Smooth muscle cell (in vitro differentiated cells): ENCODE measurements at regions not wholly inside any gene's neighbourhood (a gene's known extent, or its start where the extent isn't known, plus 50 kb on each side); places are given as distances from the start of the nearest gene placed in this dataset.

ENCODE experiments used
- DNase-seq: peaks from one replicate; lab custom pipeline; 2025; ENCODE audit not compliant: unreplicated experiment; lab: John Stamatoyannopoulos, UW
- H2AFZ ChIP-seq: fragments of 200-600 bp; sonication (generic); 2 replicates; pipeline ENCODE4 v1.6.0; 2016; ENCODE audit warnings: antibody characterized with exemption, low read depth, mild to moderate bottlenecking
- H3F3A ChIP-seq: fragments of 200-600 bp; sonication (generic); 2 replicates; pipeline ENCODE4 v1.6.0; 2017; ENCODE audit warnings: antibody characterized with exemption, low read depth
- H3K27ac ChIP-seq: fragments of 200-600 bp; sonication (generic); 2 replicates; pipeline ENCODE4 v1.5.1; 2016; ENCODE audit warnings: low read depth, mild to moderate bottlenecking
- H3K27me3 ChIP-seq: fragments of 200-600 bp; sonication (generic); 2 replicates; pipeline ENCODE4 v1.6.1; 2016; ENCODE audit warnings: low read depth, mild to moderate bottlenecking
- H3K36me3 ChIP-seq: fragments of 200-600 bp; sonication (generic); 2 replicates; pipeline ENCODE4 v1.5.1; 2016; ENCODE audit warnings: low read depth
- H3K4me1 ChIP-seq: fragments of 200-600 bp; sonication (generic); 2 replicates; pipeline ENCODE4 v1.5.1; 2016; ENCODE audit warnings: low read depth
- H3K4me2 ChIP-seq: fragments of 200-600 bp; sonication (generic); 2 replicates; pipeline ENCODE4 v1.6.0; 2016; ENCODE audit warnings: mild to moderate bottlenecking
- H3K4me3 ChIP-seq: fragments of 200-600 bp; sonication (generic); 2 replicates; pipeline ENCODE4 v1.5.1; 2016; ENCODE audit warnings: mild to moderate bottlenecking
- H3K79me2 ChIP-seq: fragments of 200-600 bp; sonication (generic); 2 replicates; pipeline ENCODE4 v1.6.0; 2016; ENCODE audit warnings: low read depth, mild to moderate bottlenecking
- H3K9ac ChIP-seq: fragments of 200-600 bp; sonication (generic); 2 replicates; pipeline ENCODE4 v1.6.0; 2016; ENCODE audit warnings: low read depth
- H3K9me3 ChIP-seq: fragments of 200-600 bp; sonication (generic); replicated peaks from 2 replicates; pipeline ENCODE4 v1.5.1; 2016; ENCODE audit warnings: low read depth
- H4K20me1 ChIP-seq: fragments of 200-600 bp; sonication (generic); 2 replicates; pipeline ENCODE4 v1.6.0; 2016; ENCODE audit warnings: low read depth
- CTCF ChIP-seq: fragments of 200-600 bp; sonication (generic); IDR thresholded peaks from 2 replicates; pipeline ENCODE4 v1.5.1; 2017; ENCODE audit warnings: borderline replicate concordance, mild to moderate bottlenecking, antibody characterized with exemption; ENCODE audit not compliant: insufficient read depth, poor library complexity, severe bottlenecking
- WGBS: methylation state at CpG from one replicate; pipeline ENCODE4 v1.1.7; 2016; ENCODE audit warnings: low lambda C conversion rate; 5-methylcytosine and 5-hydroxymethylcytosine counted together

GRCh38 chr12:89262855-89263552 lies 89.3 kb downstream of the DUSP6 start:
- Histone ChIP-seq H3K9me3 (no peaks in the 10 kb centered on the region), H2AFZ (no peak overlapping the region), H3K27ac (no peak overlapping the region), H3K27me3 (no peaks in the 10 kb centered on the region), H3K9ac (no peak overlapping the region), H3K79me2 (no peaks in the 10 kb centered on the region), H3K4me1 (peaks cover 3% of the 10 kb centered on the region), H3K4me3 (no peak overlapping the region), H4K20me1 (no peaks in the 10 kb centered on the region), H3K36me3 (no peaks in the 10 kb centered on the region), H3K4me2 (no peak overlapping the region), H3F3A (no peaks in the 10 kb centered on the region)
- 95% methylated on average over 2 of the region's 2 CpGs for WGBS
- no peak for DNase-seq
- TF ChIP-seq CTCF = no peak

GRCh38 chr12:89261982-89262381 lies 90.3 kb downstream of the DUSP6 start:
- no peak for DNase-seq
- Histone ChIP-seq H3K27ac (no peak overlapping the region), H2AFZ (no peak overlapping the region), H3F3A (no peaks in the 10 kb centered on the region), H3K4me3 (no peak overlapping the region), H3K4me2 (no peak overlapping the region), H3K4me1 (no peaks in the 10 kb centered on the region), H3K36me3 (no peaks in the 10 kb centered on the region), H3K9ac (no peak overlapping the region), H3K27me3 (no peaks in the 10 kb centered on the region), H3K9me3 (no peaks in the 10 kb centered on the region), H3K79me2 (no peaks in the 10 kb centered on the region), H4K20me1 (no peaks in the 10 kb centered on the region)
- WGBS = 70% methylated on average over 4 of the region's 4 CpGs
- TF ChIP-seq CTCF = no peak

GRCh38 chr12:89260841-89261637 lies 91.3 kb downstream of the DUSP6 start:
- Histone ChIP-seq H3K4me1 (no peaks in the 10 kb centered on the region), H3K79me2 (no peaks in the 10 kb centered on the region), H3K9ac (no peak overlapping the region), H2AFZ (no peak overlapping the region), H3K9me3 (no peaks in the 10 kb centered on the region), H3K4me2 (no peak overlapping the region), H3K4me3 (no peak overlapping the region), H3F3A (no peaks in the 10 kb centered on the region), H4K20me1 (no peaks in the 10 kb centered on the region), H3K27me3 (no peaks in the 10 kb centered on the region), H3K36me3 (no peaks in the 10 kb centered on the region), H3K27ac (no peak overlapping the region)
- no peak for DNase-seq
- no peak for TF ChIP-seq CTCF
